IMR-90 (cell line): ENCODE measurements at regions not wholly inside any gene's neighbourhood (a gene's known extent, or its start where the extent isn't known, plus 50 kb on each side); places are given as distances from the start of the nearest gene placed in this dataset.
A peak's percentile ranks its signal among the peaks of the same experiment; 100 is the strongest.

ENCODE experiments used
- ATAC-seq: fragments of 200-7000 bp; cut with Tn5 transposase; 2 replicates; pipeline ENCODE4 v1.9.1; 2020; ENCODE audit warnings: low read depth, mild to moderate bottlenecking, moderate library complexity
- BruUV-seq: library from RNA; stranded (reverse); fragments of 400-500 nt; replicated peaks from 2 replicates; lab custom pipeline; 2021; lab: Mats Ljungman, UMichigan
- CTCF ChIA-PET: fragments of 300-600 bp; formaldehyde crosslinking; extraction: SDS; loops from one replicate; lab custom pipeline; 2021; ENCODE audit warnings: antibody characterized with exemption; lab: Yijun Ruan, JAX
- POLR2A ChIA-PET: fragments of 300-600 bp; sonication (Branson Sonifier 250); formaldehyde crosslinking; loops from one replicate; lab custom pipeline; 2022; ENCODE audit warnings: antibody characterized with exemption; ENCODE audit not compliant: unreplicated experiment; lab: Charles Lee
- DNase-seq: peaks from one replicate; pipeline ENCODE4 v3.0.0; 2013
- H2AFZ ChIP-seq: replicated peaks from 2 replicates; pipeline ENCODE3; 2013; ENCODE audit warnings: low read length, mild to moderate bottlenecking; ENCODE audit not compliant: poor library complexity
- H2AK5ac ChIP-seq: 2 replicates; pipeline ENCODE4 v1.6.1; 2013; ENCODE audit warnings: low read depth, low read length, inconsistent platforms
- H2AK9ac ChIP-seq: replicated peaks from 2 replicates; pipeline ENCODE3; 2013; ENCODE audit warnings: mild to moderate bottlenecking, low read depth, low read length, moderate library complexity; ENCODE audit not compliant: poor library complexity
- H2BK120ac ChIP-seq: 2 replicates; pipeline ENCODE4 v1.6.1; 2013; ENCODE audit warnings: low read depth, low read length, inconsistent platforms
- H2BK15ac ChIP-seq: 3 replicates; pipeline ENCODE4 v1.6.1; 2013; ENCODE audit warnings: low read depth, low read length, inconsistent platforms
- H2BK20ac ChIP-seq: 2 replicates; pipeline ENCODE4 v1.6.1; 2013; ENCODE audit warnings: low read depth, mild to moderate bottlenecking, inconsistent platforms, low read length, moderate library complexity
- H2BK5ac ChIP-seq: 2 replicates; pipeline ENCODE4 v1.6.1; 2013; ENCODE audit warnings: mild to moderate bottlenecking, low read depth, low read length, inconsistent platforms; ENCODE audit not compliant: poor library complexity, severe bottlenecking
- H3K14ac ChIP-seq: replicated peaks from 2 replicates; pipeline ENCODE4 v1.6.1; 2013; ENCODE audit warnings: low read depth, low read length, inconsistent platforms
- H3K18ac ChIP-seq: 2 replicates; pipeline ENCODE4 v1.6.1; 2013; ENCODE audit warnings: low read depth, low read length, control low read depth
- H3K23ac ChIP-seq: 2 replicates; pipeline ENCODE4 v1.6.1; 2013; ENCODE audit warnings: low read depth, low read length, inconsistent platforms
- H3K27ac ChIP-seq: 2 replicates; pipeline ENCODE4 v1.5.1; 2013; ENCODE audit warnings: mild to moderate bottlenecking, control low read depth, low read length; ENCODE audit not compliant: insufficient read depth
- H3K27me3 ChIP-seq: 2 replicates; pipeline ENCODE4 v1.6.1; 2013; ENCODE audit warnings: low read length; ENCODE audit not compliant: control insufficient read depth, insufficient read depth
- H3K36me3 ChIP-seq: 2 replicates; pipeline ENCODE4 v1.6.1; 2013; ENCODE audit warnings: low read length, mixed read lengths; ENCODE audit not compliant: control insufficient read depth, insufficient read depth
- H3K4ac ChIP-seq: 2 replicates; pipeline ENCODE4 v1.6.1; 2013; ENCODE audit warnings: low read depth, low read length, inconsistent platforms
- H3K4me1 ChIP-seq: 2 replicates; pipeline ENCODE4 v1.6.1; 2013; ENCODE audit warnings: low read length, mixed read lengths; ENCODE audit not compliant: control insufficient read depth, insufficient read depth
- H3K4me2 ChIP-seq: 2 replicates; pipeline ENCODE4 v1.6.1; 2013; ENCODE audit warnings: low read depth, mild to moderate bottlenecking, control low read depth, low read length, moderate library complexity
- H3K4me3 ChIP-seq: 2 replicates; pipeline ENCODE4 v1.5.1; 2013; ENCODE audit warnings: low read depth, mild to moderate bottlenecking, control low read depth, low read length, moderate library complexity; ENCODE audit not compliant: insufficient read depth
- H3K56ac ChIP-seq: 2 replicates; pipeline ENCODE4 v1.6.1; 2013; ENCODE audit warnings: low read length, inconsistent platforms; ENCODE audit not compliant: insufficient read depth; ENCODE audit errors: extremely low read depth
- H3K79me1 ChIP-seq, 2 experiments: 2 replicates each; pipeline ENCODE4 v1.6.1; 2013; ENCODE audit warnings: low read length in 2 of 2, inconsistent platforms in 1 of 2, low read depth in 1 of 2
- H3K9ac ChIP-seq: 2 replicates; pipeline ENCODE4 v1.6.1; 2013; ENCODE audit warnings: low read depth, low read length, control low read depth
- H3K9me1 ChIP-seq: 2 replicates; pipeline ENCODE4 v1.6.1; 2013; ENCODE audit warnings: low read length, inconsistent platforms; ENCODE audit not compliant: insufficient read depth
- H3K9me3 ChIP-seq: 2 replicates; pipeline ENCODE4 v1.6.1; 2013; ENCODE audit warnings: low read length; ENCODE audit not compliant: control insufficient read depth, insufficient read depth
- H4K20me1 ChIP-seq: 2 replicates; pipeline ENCODE4 v1.6.1; 2013; ENCODE audit warnings: low read length, inconsistent platforms; ENCODE audit not compliant: insufficient read depth
- H4K5ac ChIP-seq: 2 replicates; pipeline ENCODE4 v1.6.1; 2013; ENCODE audit warnings: mild to moderate bottlenecking, low read depth, low read length, control low read depth
- H4K8ac ChIP-seq, 2 experiments: 2 replicates each; pipeline ENCODE4 v1.6.1; 2013; ENCODE audit warnings: low read depth in 2 of 2, low read length in 2 of 2, control low read depth in 1 of 2, inconsistent platforms in 1 of 2
- H4K91ac ChIP-seq: 2 replicates; pipeline ENCODE4 v1.6.1; 2013; ENCODE audit warnings: low read depth, low read length, inconsistent platforms; ENCODE audit not compliant: insufficient read depth
- CEBPB ChIP-seq: IDR thresholded peaks from 2 replicates; pipeline ENCODE4 v1.6.1; 2012; ENCODE audit warnings: low read depth, low read length, improper control_type of control experiment
- MXI1 ChIP-seq: IDR thresholded peaks from 2 replicates; pipeline ENCODE4 v1.6.1; 2012; ENCODE audit warnings: low read depth, mild to moderate bottlenecking, low read length, moderate library complexity, borderline replicate concordance
- POLR2A ChIP-seq: IDR thresholded peaks from 2 replicates; pipeline ENCODE4 v1.6.1; 2012; ENCODE audit warnings: mild to moderate bottlenecking, low read depth, low read length
- RAD21 ChIP-seq: IDR thresholded peaks from 2 replicates; pipeline ENCODE4 v1.6.1; 2012; ENCODE audit warnings: low read length, improper control_type of control experiment
- RFX5 ChIP-seq: IDR thresholded peaks from 2 replicates; pipeline ENCODE4 v1.8.0; 2012; ENCODE audit warnings: low read depth, mild to moderate bottlenecking, low read length, moderate library complexity
- WGBS, 2 experiments: methylation state at CpG; one replicate each; pipeline versions ENCODE4 v1.1.5 to v1.1.7; 2013; ENCODE audit warnings: missing lambda C conversion rate in 2 of 2; ENCODE audit not compliant: insufficient read length in 1 of 2; ENCODE audit errors: extremely low coverage in 2 of 2; 5-methylcytosine and 5-hydroxymethylcytosine counted together
- dilution Hi-C: fragments of 300-500 bp; cut with HindIII; formaldehyde crosslinking; loops from one replicate; pipeline ENCODE4 v1.14.3; 2018; ENCODE audit warnings: low sequenced_read_pairs; ENCODE audit not compliant: unreplicated experiment
- in situ Hi-C: fragments of 300-500 bp; cut with MboI; formaldehyde crosslinking; loops from 3 replicates; pipeline ENCODE4 v1.14.3; 2019; ENCODE audit warnings: low sequenced_read_pairs, inconsistent platforms, mixed read lengths
- intact Hi-C: fragments of 100-400 bp; cut with micrococcal nuclease; formaldehyde crosslinking; loops from 2 replicates; pipeline ENCODE4 v1.10.0; 2022
- TF ChIP-seq, protein P1 (sequence below): fragments of 150-350 bp; IDR thresholded peaks from 2 replicates; pipeline ENCODE4 v1.6.1; 2016; ENCODE audit warnings: low read depth, mild to moderate bottlenecking, low read length, moderate library complexity, borderline replicate concordance
- TF ChIP-seq, protein P2 (sequence below): conservative IDR thresholded peaks from 2 replicates; pipeline ENCODE4 v1.5.1; 2012; ENCODE audit warnings: mild to moderate bottlenecking, low read depth, low read length, improper control_type of control experiment
- TF ChIP-seq, protein P3 (sequence below): fragments of 150-350 bp; IDR thresholded peaks from 2 replicates; pipeline ENCODE4 v1.6.1; 2017; ENCODE audit warnings: mild to moderate bottlenecking, antibody characterized with exemption, low read length, low read depth

DNA sequence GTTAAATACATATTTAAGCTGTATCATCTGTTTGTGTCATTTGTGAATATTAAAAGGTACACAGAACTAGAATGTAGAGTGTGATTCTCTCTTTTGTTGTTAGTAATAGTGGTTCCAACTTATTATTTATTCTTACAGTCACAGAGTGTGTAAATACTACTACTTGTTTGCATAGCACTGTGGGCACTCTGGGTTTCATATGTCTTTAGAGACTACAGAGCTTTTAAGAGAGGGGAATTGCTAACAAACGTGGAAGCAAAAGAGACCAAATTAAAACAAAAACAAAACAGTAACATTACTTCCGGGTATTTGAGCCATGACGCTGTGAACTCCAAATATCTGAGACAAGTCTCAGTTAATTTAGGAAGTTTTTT, 828.0 kb upstream of the DPPA4 start:
- peak; percentile 42; the same call in 1 of the 2 replicates for ATAC-seq
- H3K4me2 ChIP-seq: peak overlapping the region; percentile 66; the same call in 1 of the 2 replicates
- dilution Hi-C loops: no loop called here

More for the DNA sequence above, 828.0 kb upstream of the DPPA4 start:
- peak; percentile 1 for DNase-seq
- intact Hi-C loops: loop anchor here (10.0 kb wide), 1 partner anchor 219 kb away; no protein-coding TSS in a partner anchor
- H3K9ac ChIP-seq: no peak overlapping the region
- peak overlapping the region; percentile 37; the same call in 1 of the 2 replicates for H3K14ac ChIP-seq
- no peak overlapping the region for H3K4me3 ChIP-seq
- H4K5ac ChIP-seq: no peak overlapping the region; the same call in none of the 2 replicates
- no peaks in the 10 kb centered on the region for H3K79me1 ChIP-seq
- H3K27ac ChIP-seq: peak overlapping the region; percentile 68; the same call in 1 of the 2 replicates
- H3K9me3 ChIP-seq: no peaks in the 10 kb centered on the region
- ChIA-PET CTCF (interaction anchor here (0.6 to 1.1 kb wide), 5 partner anchors 11 to 569 kb away, joined by 3 to 6 read pairs (median 3); no protein-coding TSS in a partner anchor), POLR2A (no interaction called here)
- peak overlapping the region; percentile 45; the same call in 1 of the 2 replicates for H2BK20ac ChIP-seq
- H4K91ac ChIP-seq: 0 out of 2 replicates have a peak overlapping the region, but pooled peaks have one; percentile 6
- peaks cover 2% of the 10 kb centered on the region; the same call in 1 of the 2 replicates for H3K4me1 ChIP-seq
- H2BK5ac ChIP-seq: peak overlapping the region; percentile 53
- H3K18ac ChIP-seq: no peak overlapping the region
- no peaks in the 10 kb centered on the region for H4K20me1 ChIP-seq
- WGBS, 2 experiments: no CpG with 5 or more reads among the region's 3 CpGs
- TF ChIP-seq, protein P1, sequence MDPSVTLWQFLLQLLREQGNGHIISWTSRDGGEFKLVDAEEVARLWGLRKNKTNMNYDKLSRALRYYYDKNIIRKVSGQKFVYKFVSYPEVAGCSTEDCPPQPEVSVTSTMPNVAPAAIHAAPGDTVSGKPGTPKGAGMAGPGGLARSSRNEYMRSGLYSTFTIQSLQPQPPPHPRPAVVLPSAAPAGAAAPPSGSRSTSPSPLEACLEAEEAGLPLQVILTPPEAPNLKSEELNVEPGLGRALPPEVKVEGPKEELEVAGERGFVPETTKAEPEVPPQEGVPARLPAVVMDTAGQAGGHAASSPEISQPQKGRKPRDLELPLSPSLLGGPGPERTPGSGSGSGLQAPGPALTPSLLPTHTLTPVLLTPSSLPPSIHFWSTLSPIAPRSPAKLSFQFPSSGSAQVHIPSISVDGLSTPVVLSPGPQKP: no peak
- TF ChIP-seq, protein P2, sequence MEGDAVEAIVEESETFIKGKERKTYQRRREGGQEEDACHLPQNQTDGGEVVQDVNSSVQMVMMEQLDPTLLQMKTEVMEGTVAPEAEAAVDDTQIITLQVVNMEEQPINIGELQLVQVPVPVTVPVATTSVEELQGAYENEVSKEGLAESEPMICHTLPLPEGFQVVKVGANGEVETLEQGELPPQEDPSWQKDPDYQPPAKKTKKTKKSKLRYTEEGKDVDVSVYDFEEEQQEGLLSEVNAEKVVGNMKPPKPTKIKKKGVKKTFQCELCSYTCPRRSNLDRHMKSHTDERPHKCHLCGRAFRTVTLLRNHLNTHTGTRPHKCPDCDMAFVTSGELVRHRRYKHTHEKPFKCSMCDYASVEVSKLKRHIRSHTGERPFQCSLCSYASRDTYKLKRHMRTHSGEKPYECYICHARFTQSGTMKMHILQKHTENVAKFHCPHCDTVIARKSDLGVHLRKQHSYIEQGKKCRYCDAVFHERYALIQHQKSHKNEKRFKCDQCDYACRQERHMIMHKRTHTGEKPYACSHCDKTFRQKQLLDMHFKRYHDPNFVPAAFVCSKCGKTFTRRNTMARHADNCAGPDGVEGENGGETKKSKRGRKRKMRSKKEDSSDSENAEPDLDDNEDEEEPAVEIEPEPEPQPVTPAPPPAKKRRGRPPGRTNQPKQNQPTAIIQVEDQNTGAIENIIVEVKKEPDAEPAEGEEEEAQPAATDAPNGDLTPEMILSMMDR: no peak
- TF ChIP-seq, protein P3, sequence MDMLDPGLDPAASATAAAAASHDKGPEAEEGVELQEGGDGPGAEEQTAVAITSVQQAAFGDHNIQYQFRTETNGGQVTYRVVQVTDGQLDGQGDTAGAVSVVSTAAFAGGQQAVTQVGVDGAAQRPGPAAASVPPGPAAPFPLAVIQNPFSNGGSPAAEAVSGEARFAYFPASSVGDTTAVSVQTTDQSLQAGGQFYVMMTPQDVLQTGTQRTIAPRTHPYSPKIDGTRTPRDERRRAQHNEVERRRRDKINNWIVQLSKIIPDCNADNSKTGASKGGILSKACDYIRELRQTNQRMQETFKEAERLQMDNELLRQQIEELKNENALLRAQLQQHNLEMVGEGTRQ: no peak
- TF ChIP-seq MXI1 (no peak), RAD21 (no peak), RFX5 (no peak), POLR2A (no peak), CEBPB (no peak)
- H2AK9ac ChIP-seq: no peak overlapping the region
- H3K23ac ChIP-seq: no peak overlapping the region
- H3K36me3 ChIP-seq: no peaks in the 10 kb centered on the region
- BruUV-seq: no TSS peak
- H3K9me1 ChIP-seq: peaks cover 3% of the 10 kb centered on the region; the same call in 1 of the 2 replicates
- H3K27me3 ChIP-seq: no peaks in the 10 kb centered on the region
- H3K56ac ChIP-seq: no peak overlapping the region
- in situ Hi-C loops: no loop called here
- H3K4ac ChIP-seq: no peak overlapping the region; the same call in 1 of the 2 replicates
- H2AK5ac ChIP-seq: no peak overlapping the region
- peak overlapping the region; percentile 61 to 83 for H4K8ac ChIP-seq
- H2BK120ac ChIP-seq: peak overlapping the region; percentile 65; the same call in 1 of the 2 replicates
- H2AFZ ChIP-seq: no peak overlapping the region
- H2BK15ac ChIP-seq: peak overlapping the region; percentile 65; the same call in 1 of the 3 replicates
